ENCODE measurements at regions not wholly inside any gene's neighbourhood (a gene's known extent, or its start where the extent isn't known, plus 50 kb on each side); places are given as distances from the start of the nearest gene placed in this dataset.

DNA sequence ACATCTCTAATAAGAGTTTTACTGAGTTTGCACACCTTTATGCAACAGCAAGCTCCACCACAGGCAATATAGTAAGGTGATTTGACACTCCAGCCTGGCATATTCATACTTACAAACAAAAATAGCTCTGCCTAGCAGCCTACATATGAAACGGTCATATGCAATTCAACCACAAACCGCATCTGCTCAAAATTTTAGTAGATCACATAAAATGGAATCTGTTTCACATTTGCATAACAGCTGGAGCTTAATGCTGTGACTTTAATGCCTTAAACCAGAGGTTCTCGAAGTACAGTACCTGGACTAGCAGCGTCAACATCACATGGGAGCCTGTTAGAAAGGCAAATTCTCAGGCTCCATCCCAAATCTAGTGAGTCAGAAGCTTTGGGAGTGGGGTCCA is 578.4 kb downstream of the CDH11 start:
- TF ChIP-seq EZH2 (optimal IDR thresholded peaks at IDR 0.05; ENCODE audit: low read depth, low read length) = no peak
- TF ChIP-seq, protein P1, sequence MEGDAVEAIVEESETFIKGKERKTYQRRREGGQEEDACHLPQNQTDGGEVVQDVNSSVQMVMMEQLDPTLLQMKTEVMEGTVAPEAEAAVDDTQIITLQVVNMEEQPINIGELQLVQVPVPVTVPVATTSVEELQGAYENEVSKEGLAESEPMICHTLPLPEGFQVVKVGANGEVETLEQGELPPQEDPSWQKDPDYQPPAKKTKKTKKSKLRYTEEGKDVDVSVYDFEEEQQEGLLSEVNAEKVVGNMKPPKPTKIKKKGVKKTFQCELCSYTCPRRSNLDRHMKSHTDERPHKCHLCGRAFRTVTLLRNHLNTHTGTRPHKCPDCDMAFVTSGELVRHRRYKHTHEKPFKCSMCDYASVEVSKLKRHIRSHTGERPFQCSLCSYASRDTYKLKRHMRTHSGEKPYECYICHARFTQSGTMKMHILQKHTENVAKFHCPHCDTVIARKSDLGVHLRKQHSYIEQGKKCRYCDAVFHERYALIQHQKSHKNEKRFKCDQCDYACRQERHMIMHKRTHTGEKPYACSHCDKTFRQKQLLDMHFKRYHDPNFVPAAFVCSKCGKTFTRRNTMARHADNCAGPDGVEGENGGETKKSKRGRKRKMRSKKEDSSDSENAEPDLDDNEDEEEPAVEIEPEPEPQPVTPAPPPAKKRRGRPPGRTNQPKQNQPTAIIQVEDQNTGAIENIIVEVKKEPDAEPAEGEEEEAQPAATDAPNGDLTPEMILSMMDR (IDR thresholded peaks at IDR 0.05; ENCODE audit: low read length) = no peak
- no peak for TF ChIP-seq EZH2phosphoT487 (IDR thresholded peaks at IDR 0.05; ENCODE audit: low read length)
- H2AFZ ChIP-seq (ENCODE audit: low read length) = 0 out of 2 replicates have a peak overlapping the region, but pooled peaks have one; percentile 32
- H3K9me2 ChIP-seq (replicated peaks; ENCODE audit: insufficient read depth, low read length) = no peaks in the 10 kb centered on the region; the same call in 1 of the 2 replicates
- no peaks in the 10 kb centered on the region for H3F3A ChIP-seq (ENCODE audit: insufficient read depth, low read length)
- H4K20me1 ChIP-seq (ENCODE audit: insufficient read depth, low read length) = no peaks in the 10 kb centered on the region
- no peaks in the 10 kb centered on the region for H3K36me3 ChIP-seq (replicated peaks; ENCODE audit: insufficient read depth, low read length)
- H3K27ac ChIP-seq (ENCODE audit: low read length) = no peak overlapping the region
- no peaks in the 10 kb centered on the region for H3K79me2 ChIP-seq (ENCODE audit: low read length)
- 0 out of 2 replicates have a peak, but pooled peaks cover 4% of the 10 kb centered on the region for H3K4me1 ChIP-seq (ENCODE audit: low read length)
- no peaks in the 10 kb centered on the region for H3K9me3 ChIP-seq (replicated peaks; ENCODE audit: insufficient read depth, low read length)
- H3K4me3 ChIP-seq (ENCODE audit: low read length) = no peak overlapping the region
- H3K27me3 ChIP-seq (replicated peaks; ENCODE audit: insufficient read depth, low read length) = no peaks in the 10 kb centered on the region
- H3K9ac ChIP-seq (ENCODE audit: low read length) = no peak overlapping the region
- peak; percentile 58 for DNase-seq
- peak overlapping the region; percentile 16; the same call in 1 of the 2 replicates for H3K4me2 ChIP-seq (ENCODE audit: low read depth, low read length)

DNA sequence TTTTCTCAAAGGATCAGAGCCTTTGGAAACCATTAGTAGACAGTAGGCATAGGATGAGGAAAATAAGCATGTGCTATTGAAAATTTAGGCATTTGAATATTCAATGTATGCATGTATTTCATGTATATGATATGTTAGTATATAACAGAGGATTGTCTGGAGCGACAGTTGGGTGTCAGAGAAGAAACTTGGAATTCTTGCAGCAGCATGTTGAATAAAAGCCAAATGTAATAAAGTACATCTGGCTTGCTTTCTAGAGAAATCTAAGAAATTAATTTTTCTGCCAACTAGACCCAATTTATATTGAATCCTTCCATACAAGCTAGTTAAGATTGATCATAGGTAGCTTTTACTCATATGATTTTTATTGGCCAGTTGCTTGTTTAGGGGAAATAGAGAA is 578.8 kb downstream of the CDH11 start:
- Histone ChIP-seq H3K27ac (ENCODE audit: low read length) (no peak overlapping the region), H4K20me1 (ENCODE audit: insufficient read depth, low read length) (no peaks in the 10 kb centered on the region), H3K27me3 (replicated peaks; ENCODE audit: insufficient read depth, low read length) (no peaks in the 10 kb centered on the region), H3K9ac (ENCODE audit: low read length) (no peak overlapping the region), H3F3A (ENCODE audit: insufficient read depth, low read length) (no peaks in the 10 kb centered on the region), H3K4me3 (ENCODE audit: low read length) (no peak overlapping the region), H3K79me2 (ENCODE audit: low read length) (no peaks in the 10 kb centered on the region), H3K4me2 (ENCODE audit: low read depth, low read length) (peak overlapping the region; percentile 16; the same call in 1 of the 2 replicates), H3K9me2 (replicated peaks; ENCODE audit: insufficient read depth, low read length) (no peaks in the 10 kb centered on the region; the same call in 1 of the 2 replicates), H2AFZ (ENCODE audit: low read length) (no peak overlapping the region), H3K36me3 (replicated peaks; ENCODE audit: insufficient read depth, low read length) (no peaks in the 10 kb centered on the region), H3K9me3 (replicated peaks; ENCODE audit: insufficient read depth, low read length) (no peaks in the 10 kb centered on the region), H3K4me1 (ENCODE audit: low read length) (0 out of 2 replicates have a peak, but pooled peaks cover 4% of the 10 kb centered on the region)
- no peak for DNase-seq
- no peak for TF ChIP-seq EZH2phosphoT487 (IDR thresholded peaks at IDR 0.05; ENCODE audit: low read length)
- TF ChIP-seq, protein P1 (IDR thresholded peaks at IDR 0.05; ENCODE audit: low read length) = no peak
- no peak for TF ChIP-seq EZH2 (optimal IDR thresholded peaks at IDR 0.05; ENCODE audit: low read depth, low read length)

DNA sequence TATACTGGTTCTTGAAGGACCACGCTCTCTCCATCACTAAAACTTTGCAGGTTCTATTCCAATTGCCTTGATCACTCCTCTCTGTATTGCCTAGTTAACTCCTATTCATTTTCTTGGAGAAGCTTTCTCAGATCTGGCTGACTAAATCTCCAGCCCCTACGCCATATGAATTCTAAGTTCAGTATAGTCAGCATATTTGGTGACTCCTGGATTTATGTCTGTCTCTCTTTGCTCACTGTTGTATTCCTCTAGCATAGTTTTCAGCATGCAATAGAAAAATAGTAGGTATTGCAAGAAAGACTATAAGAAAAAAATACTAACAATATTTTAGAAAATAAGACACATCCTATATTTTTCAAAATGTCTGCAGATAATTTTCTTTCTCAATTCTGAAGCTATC is 579.7 kb downstream of the CDH11 start:
- Histone ChIP-seq H3K27me3 (replicated peaks; ENCODE audit: insufficient read depth, low read length) (no peaks in the 10 kb centered on the region), H2AFZ (ENCODE audit: low read length) (no peak overlapping the region), H3K36me3 (replicated peaks; ENCODE audit: insufficient read depth, low read length) (no peaks in the 10 kb centered on the region), H3K79me2 (ENCODE audit: low read length) (no peaks in the 10 kb centered on the region), H3F3A (ENCODE audit: insufficient read depth, low read length) (no peaks in the 10 kb centered on the region), H3K4me3 (ENCODE audit: low read length) (no peak overlapping the region), H3K4me2 (ENCODE audit: low read depth, low read length) (no peak overlapping the region), H3K4me1 (ENCODE audit: low read length) (0 out of 2 replicates have a peak, but pooled peaks cover 4% of the 10 kb centered on the region), H3K9me3 (replicated peaks; ENCODE audit: insufficient read depth, low read length) (no peaks in the 10 kb centered on the region), H4K20me1 (ENCODE audit: insufficient read depth, low read length) (no peaks in the 10 kb centered on the region), H3K9me2 (replicated peaks; ENCODE audit: insufficient read depth, low read length) (no peaks in the 10 kb centered on the region; the same call in 1 of the 2 replicates), H3K27ac (ENCODE audit: low read length) (no peak overlapping the region), H3K9ac (ENCODE audit: low read length) (no peak overlapping the region)
- no peak for DNase-seq
- no peak for TF ChIP-seq EZH2phosphoT487 (IDR thresholded peaks at IDR 0.05; ENCODE audit: low read length)
- no peak for TF ChIP-seq EZH2 (optimal IDR thresholded peaks at IDR 0.05; ENCODE audit: low read depth, low read length)
- TF ChIP-seq, protein P1 (IDR thresholded peaks at IDR 0.05; ENCODE audit: low read length) = no peak
